ENCODE measurements at regions not wholly inside any gene's neighbourhood (a gene's known extent, or its start where the extent isn't known, plus 50 kb on each side); places are given as distances from the start of the nearest gene placed in this dataset.
"Not testable (repeated sequence)": the region's sequence is repeated elsewhere in the genome, so short reads cannot be mapped to it uniquely, and the experiment has no call there.

DNA sequence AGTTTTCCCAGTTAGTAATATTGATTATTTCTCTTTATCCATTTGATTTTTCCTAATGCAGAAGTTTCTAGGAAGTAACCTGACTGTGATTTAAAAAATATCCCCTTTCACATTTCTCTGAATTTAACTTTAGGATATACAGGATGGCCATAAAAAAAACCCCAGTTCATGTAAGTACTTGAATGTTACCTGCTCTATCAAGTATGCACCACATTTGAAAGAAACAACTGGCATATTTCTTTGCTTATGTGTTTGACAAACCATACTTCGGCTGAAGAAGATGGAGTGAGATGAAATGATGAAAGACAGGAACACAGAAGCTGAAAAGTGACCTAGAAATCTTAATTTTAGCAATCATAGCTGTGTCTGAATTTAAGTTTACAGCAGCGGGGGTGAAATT is 374.0 kb upstream of the NOX3 start:
- in situ Hi-C loops (cut with HindIII; ENCODE audit: low pct_ligation_motif_present, low sequenced_read_pairs), result no loop called here
- TF ChIP-seq CTCF (IDR thresholded peaks at IDR 0.05; ENCODE audit: low read depth, low read length, missing control alignments), result no peak
- Histone ChIP-seq H3K36me3 (replicated peaks) (no peaks in the 10 kb centered on the region), H3K27ac (no peak overlapping the region), H3K4me3 (ENCODE audit: low read depth, low read length) (no peak overlapping the region), H3K27me3 (replicated peaks) (no peaks in the 10 kb centered on the region)
- no peak for DNase-seq

- Histone ChIP-seq H3K4me3 (ENCODE audit: low read depth, low read length) (no peak overlapping the region), H3K36me3 (replicated peaks) (no peaks in the 10 kb centered on the region), H3K27ac (no peak overlapping the region), H3K27me3 (replicated peaks) (no peaks in the 10 kb centered on the region)
- no peak for TF ChIP-seq CTCF (IDR thresholded peaks at IDR 0.05; ENCODE audit: low read depth, low read length, missing control alignments)
- in situ Hi-C loops (cut with HindIII; ENCODE audit: low pct_ligation_motif_present, low sequenced_read_pairs), result no loop called here
- DNase-seq, result no peak
Measured at GRCh38 chr6:155828989-155829388, 373.4 kb upstream of the NOX3 start.

DNA sequence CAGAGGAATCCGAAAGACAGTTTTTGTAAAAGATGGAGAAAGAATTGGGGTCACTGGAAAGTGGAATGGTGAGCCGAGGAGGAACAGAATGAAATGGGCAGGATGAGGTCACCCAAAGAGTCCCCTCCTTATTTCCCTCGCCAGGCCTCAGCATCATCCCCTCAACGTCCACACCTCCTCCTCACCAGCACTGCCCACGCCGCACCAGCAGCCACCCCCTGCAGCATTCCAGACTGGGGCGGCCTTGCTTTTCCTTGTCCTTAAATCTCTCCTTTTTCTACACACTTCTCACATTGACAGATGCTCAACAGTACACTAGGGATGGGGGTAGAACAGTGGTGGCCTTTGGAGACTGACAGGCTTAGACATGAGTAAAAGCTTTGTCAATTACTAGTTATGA is 363.1 kb upstream of the NOX3 start:
- H3K27me3 ChIP-seq (replicated peaks), result no peaks in the 10 kb centered on the region
- in situ Hi-C loops (cut with HindIII; ENCODE audit: low pct_ligation_motif_present, low sequenced_read_pairs), result no loop called here
- DNase-seq, result no peak
- H3K4me3 ChIP-seq (ENCODE audit: low read depth, low read length), result no peak overlapping the region
- no peaks in the 10 kb centered on the region for H3K36me3 ChIP-seq (replicated peaks)
- H3K27ac ChIP-seq, result no peak overlapping the region
- no peak for TF ChIP-seq CTCF (IDR thresholded peaks at IDR 0.05; ENCODE audit: low read depth, low read length, missing control alignments)

- Histone ChIP-seq H3K4me3 (ENCODE audit: low read depth, low read length) (no peak overlapping the region), H3K27ac (no peak overlapping the region), H3K36me3 (replicated peaks) (no peaks in the 10 kb centered on the region), H3K27me3 (replicated peaks) (no peaks in the 10 kb centered on the region)
- in situ Hi-C loops (cut with HindIII; ENCODE audit: low pct_ligation_motif_present, low sequenced_read_pairs), result no loop called here
- no peak for DNase-seq
- no peak for TF ChIP-seq CTCF (IDR thresholded peaks at IDR 0.05; ENCODE audit: low read depth, low read length, missing control alignments)
Measured at GRCh38 chr6:155813548-155813947, 357.9 kb upstream of the NOX3 start.

DNA sequence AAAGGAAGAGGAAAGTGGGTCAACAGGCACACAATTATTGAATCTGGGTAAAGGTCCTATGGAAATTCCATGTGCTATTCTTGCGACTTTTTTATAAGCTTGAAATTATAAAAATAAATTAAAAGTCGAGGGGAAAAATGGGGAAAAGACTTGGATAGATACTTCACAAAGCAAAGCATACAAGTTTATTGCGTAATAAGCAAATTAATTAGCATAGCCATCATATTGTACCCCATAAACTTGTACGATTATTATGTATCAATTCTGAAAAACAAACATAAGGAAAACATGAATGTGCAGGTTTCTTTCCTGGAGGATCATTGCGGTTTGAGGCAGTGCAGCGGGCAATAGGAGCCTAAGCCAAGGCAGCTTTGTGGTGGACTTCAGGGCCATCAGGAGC is 351.6 kb upstream of the NOX3 start:
- Histone ChIP-seq H3K27me3 (replicated peaks) (no peaks in the 10 kb centered on the region), H3K4me3 (ENCODE audit: low read depth, low read length) (no peak overlapping the region), H3K36me3 (replicated peaks) (no peaks in the 10 kb centered on the region), H3K27ac (no peak overlapping the region)
- no peak for TF ChIP-seq CTCF (IDR thresholded peaks at IDR 0.05; ENCODE audit: low read depth, low read length, missing control alignments)
- no peak for DNase-seq
- in situ Hi-C loops (cut with HindIII; ENCODE audit: low pct_ligation_motif_present, low sequenced_read_pairs), result no loop called here

DNA sequence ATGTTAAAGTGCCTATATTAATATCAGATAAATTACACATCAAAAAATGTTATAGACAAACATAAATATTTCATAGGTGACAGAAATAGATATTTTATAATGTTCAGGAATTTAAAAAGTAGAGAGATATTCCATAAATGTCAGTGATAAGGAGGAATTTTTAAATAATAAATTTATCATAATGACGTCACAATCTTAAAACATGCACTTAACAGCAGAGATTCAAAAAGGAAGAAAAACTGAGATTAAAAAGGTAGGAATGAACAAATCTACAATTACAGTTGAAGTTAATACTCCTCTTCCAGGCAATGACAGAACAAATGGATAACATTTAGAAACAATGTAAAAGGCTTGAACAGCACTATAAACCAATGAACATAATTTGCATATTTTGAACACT is 345.4 kb upstream of the NOX3 start:
- no peak for TF ChIP-seq CTCF (IDR thresholded peaks at IDR 0.05; ENCODE audit: low read depth, low read length, missing control alignments)
- DNase-seq, result no peak
- Histone ChIP-seq H3K36me3 (replicated peaks) (no peaks in the 10 kb centered on the region), H3K27ac (no peak overlapping the region), H3K27me3 (replicated peaks) (no peaks in the 10 kb centered on the region), H3K4me3 (ENCODE audit: low read depth, low read length) (no peak overlapping the region)
- in situ Hi-C loops (cut with HindIII; ENCODE audit: low pct_ligation_motif_present, low sequenced_read_pairs), result no loop called here

- in situ Hi-C loops (cut with HindIII; ENCODE audit: low pct_ligation_motif_present, low sequenced_read_pairs); H3K36me3 ChIP-seq (replicated peaks); H3K27me3 ChIP-seq (replicated peaks); H3K4me3 ChIP-seq (ENCODE audit: low read depth, low read length); DNase-seq; H3K27ac ChIP-seq: not testable (repeated sequence)
Measured at GRCh38 chr6:155798876-155799275, 343.2 kb upstream of the NOX3 start.
